Endothelial cell of umbilical vein (primary cell): ENCODE measurements at regions not wholly inside any gene's neighbourhood (a gene's known extent, or its start where the extent isn't known, plus 50 kb on each side); places are given as distances from the start of the nearest gene placed in this dataset.

Experiments used
- BruUV-seq: library from RNA; stranded (reverse); fragments of 400-500 nt; replicated peaks from 2 replicates; lab custom pipeline; 2021; lab: Mats Ljungman, UMichigan
- CTCF ChIA-PET: fragments of 300-600, 350-600 bp; sonication (Branson Sonifier 250); formaldehyde crosslinking; loops from one replicate; lab custom pipeline; 2021; ENCODE audit warnings: antibody characterized with exemption, inconsistent platforms; lab: Charles Lee
- POLR2A ChIA-PET: fragments of 300-600, 350-600 bp; sonication (Branson Sonifier 250); formaldehyde crosslinking; loops from one replicate; lab custom pipeline; 2021; ENCODE audit warnings: antibody characterized with exemption, inconsistent platforms; lab: Charles Lee
- DNase-seq: peaks from one replicate; pipeline ENCODE4 v3.0.0-alpha.2; 2011; ENCODE audit warnings: low read depth, low spot score
- FAIRE-seq: peaks from 2 replicates; lab custom pipeline; 2011; peaks lifted over from hg19 to GRCh38; lab: Jason Lieb, UNC
- H2AFZ ChIP-seq: 2 replicates; pipeline ENCODE4 v1.6.0; 2012; ENCODE audit warnings: low read depth, low read length, control low read depth, inconsistent platforms
- H3K27ac ChIP-seq: 2 replicates; pipeline ENCODE4 v1.5.1; 2011; ENCODE audit warnings: low read depth, mild to moderate bottlenecking, control low read depth, low read length, moderate library complexity; ENCODE audit not compliant: insufficient read depth
- H3K27me3 ChIP-seq, 2 experiments: 2 replicates each; pipeline versions ENCODE4 v1.6.0 to v1.6.1; 2011; ENCODE audit warnings: low read length in 2 of 2, mixed read lengths in 1 of 2; ENCODE audit not compliant: control insufficient read depth in 2 of 2, insufficient read depth in 2 of 2
- H3K36me3 ChIP-seq, 2 experiments: 2 replicates in 1 of 2; 3 replicates in 1 of 2; pipeline ENCODE4 v1.5.1; 2011; ENCODE audit warnings: low read length in 2 of 2, mild to moderate bottlenecking in 1 of 2, moderate library complexity in 1 of 2; ENCODE audit not compliant: control insufficient read depth in 2 of 2, insufficient read depth in 2 of 2; ENCODE audit errors: extremely low read depth in 1 of 2
- H3K4me1 ChIP-seq: 3 replicates; pipeline ENCODE4 v1.5.1; 2011; ENCODE audit warnings: mild to moderate bottlenecking, low read length; ENCODE audit not compliant: control insufficient read depth, insufficient read depth; ENCODE audit errors: extremely low read depth
- H3K4me2 ChIP-seq: 2 replicates; pipeline ENCODE4 v1.6.1; 2011; ENCODE audit warnings: low read length, control low read depth, mixed read lengths; ENCODE audit not compliant: insufficient read depth
- H3K4me3 ChIP-seq, 3 experiments: fragments of 200-600 bp in 1 of 3; sonication (generic), shearing (Covaris generic) in 1 of 3; replicated peaks in 1 of 3; 2 replicates each; pipeline ENCODE4 v1.5.1; 2011 to 2016; ENCODE audit warnings: control low read depth in 3 of 3, low read length in 3 of 3, mild to moderate bottlenecking in 2 of 3, inconsistent platforms in 1 of 3, low read depth in 1 of 3, moderate library complexity in 1 of 3; ENCODE audit not compliant: insufficient read depth in 1 of 3
- H3K79me2 ChIP-seq: 2 replicates; pipeline ENCODE4 v1.6.0; 2012; ENCODE audit warnings: low read length, inconsistent platforms; ENCODE audit not compliant: control insufficient read depth, insufficient read depth
- H3K9ac ChIP-seq: replicated peaks from 2 replicates; pipeline ENCODE3; 2011; ENCODE audit warnings: low read length, control low read depth; ENCODE audit not compliant: insufficient read depth; ENCODE audit errors: extremely low read depth
- H3K9me1 ChIP-seq: replicated peaks from 3 replicates; pipeline ENCODE4 v1.6.0; 2011; ENCODE audit warnings: mild to moderate bottlenecking, low read length; ENCODE audit not compliant: control insufficient read depth, insufficient read depth; ENCODE audit errors: extremely low read depth
- H3K9me3 ChIP-seq: replicated peaks from 2 replicates; pipeline ENCODE4 v1.5.1; 2012; ENCODE audit warnings: low read length, inconsistent platforms; ENCODE audit not compliant: control insufficient read depth, insufficient read depth
- H4K20me1 ChIP-seq: replicated peaks from 2 replicates; pipeline ENCODE3; 2011; ENCODE audit warnings: mild to moderate bottlenecking, low read length; ENCODE audit not compliant: control insufficient read depth, insufficient read depth; ENCODE audit errors: extremely low read depth
- EZH2 ChIP-seq: IDR thresholded peaks from 2 replicates; pipeline ENCODE4 v1.6.1; 2012; ENCODE audit warnings: borderline replicate concordance, low read depth, mild to moderate bottlenecking, moderate library complexity, low read length, inconsistent platforms; ENCODE audit not compliant: severe bottlenecking
- FOS ChIP-seq: IDR thresholded peaks from 2 replicates; pipeline ENCODE4 v1.6.1; 2011; ENCODE audit warnings: mild to moderate bottlenecking, low read length, moderate library complexity, borderline replicate concordance; ENCODE audit not compliant: insufficient read depth
- GATA2 ChIP-seq: IDR thresholded peaks from 2 replicates; pipeline ENCODE4 v1.7.0; 2011; ENCODE audit warnings: low read depth, mild to moderate bottlenecking, moderate library complexity, mixed read lengths, low read length; ENCODE audit not compliant: insufficient read length, insufficient read depth
- JUN ChIP-seq: IDR thresholded peaks from 2 replicates; pipeline ENCODE4 v1.6.1; 2011; ENCODE audit warnings: borderline replicate concordance, low read depth; ENCODE audit not compliant: insufficient read length, insufficient read depth
- POLR2AphosphoS5 ChIP-seq: IDR thresholded peaks from 2 replicates; pipeline ENCODE4 v1.6.1; 2012; ENCODE audit warnings: low read depth, mild to moderate bottlenecking, control low read depth, low read length, moderate library complexity; ENCODE audit not compliant: insufficient read depth
- dilution Hi-C: fragments of 300-500 bp; cut with MboI; formaldehyde crosslinking; loops from one replicate; pipeline ENCODE4 v1.15.0; 2019; ENCODE audit warnings: low sequenced_read_pairs; ENCODE audit not compliant: extremely low pct_ligation_motif_present
- intact Hi-C: fragments of 100-400 bp; cut with micrococcal nuclease; formaldehyde crosslinking; loops from one replicate; pipeline ENCODE4 v1.10.0; 2022
- TF ChIP-seq, protein P1 (sequence below), 2 donors: IDR thresholded peaks; 1 replicate in 1 of 2; 2 replicates in 1 of 2; pipeline ENCODE4 v1.5.1; 2011; ENCODE audit warnings: low read length in 2 of 2, mild to moderate bottlenecking in 2 of 2, moderate library complexity in 2 of 2, control low read depth in 1 of 2, inconsistent platforms in 1 of 2, low read depth in 1 of 2; ENCODE audit not compliant: insufficient read depth in 1 of 2; ENCODE audit errors: extremely low read depth in 1 of 2

DNA sequence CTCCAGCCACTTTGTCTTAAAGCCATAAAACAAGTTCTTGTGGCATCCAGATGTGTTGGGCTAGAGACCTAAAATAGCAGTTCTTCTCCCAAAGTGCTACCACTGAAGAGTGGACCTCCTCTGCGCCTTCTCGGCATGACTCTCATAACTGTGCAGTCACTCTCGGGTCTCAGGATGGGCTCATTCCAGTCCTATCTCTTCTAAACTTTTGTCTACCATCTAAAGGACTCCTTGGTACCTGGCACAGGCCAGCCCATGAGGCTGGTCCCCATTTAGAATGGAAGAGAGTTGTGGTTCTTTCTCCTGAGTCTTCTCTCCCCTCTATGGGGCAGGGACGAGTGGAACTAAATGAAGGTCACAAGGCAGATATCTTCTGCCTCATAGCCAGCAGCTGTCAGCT lies 272.0 kb upstream of the TMTC4 start:
- H3K9me3 ChIP-seq: no peaks in the 10 kb centered on the region
- no peak overlapping the region for H3K4me2 ChIP-seq
- no peaks in the 10 kb centered on the region for H3K36me3 ChIP-seq
- FAIRE-seq (no peak), DNase-seq (no peak)
- intact Hi-C loops: no loop called here
- H3K9me1 ChIP-seq: no peaks in the 10 kb centered on the region
- no peaks in the 10 kb centered on the region for H3K4me1 ChIP-seq
- BruUV-seq: no TSS peak
- H2AFZ ChIP-seq: no peak overlapping the region
- H4K20me1 ChIP-seq: no peaks in the 10 kb centered on the region
- ChIA-PET CTCF (no interaction called here), POLR2A (no interaction called here)
- H3K9ac ChIP-seq: no peak overlapping the region
- H3K27ac ChIP-seq: no peak overlapping the region
- TF ChIP-seq POLR2AphosphoS5 (no peak), EZH2 (no peak), GATA2 (no peak), JUN (no peak), FOS (no peak)
- TF ChIP-seq, protein P1, sequence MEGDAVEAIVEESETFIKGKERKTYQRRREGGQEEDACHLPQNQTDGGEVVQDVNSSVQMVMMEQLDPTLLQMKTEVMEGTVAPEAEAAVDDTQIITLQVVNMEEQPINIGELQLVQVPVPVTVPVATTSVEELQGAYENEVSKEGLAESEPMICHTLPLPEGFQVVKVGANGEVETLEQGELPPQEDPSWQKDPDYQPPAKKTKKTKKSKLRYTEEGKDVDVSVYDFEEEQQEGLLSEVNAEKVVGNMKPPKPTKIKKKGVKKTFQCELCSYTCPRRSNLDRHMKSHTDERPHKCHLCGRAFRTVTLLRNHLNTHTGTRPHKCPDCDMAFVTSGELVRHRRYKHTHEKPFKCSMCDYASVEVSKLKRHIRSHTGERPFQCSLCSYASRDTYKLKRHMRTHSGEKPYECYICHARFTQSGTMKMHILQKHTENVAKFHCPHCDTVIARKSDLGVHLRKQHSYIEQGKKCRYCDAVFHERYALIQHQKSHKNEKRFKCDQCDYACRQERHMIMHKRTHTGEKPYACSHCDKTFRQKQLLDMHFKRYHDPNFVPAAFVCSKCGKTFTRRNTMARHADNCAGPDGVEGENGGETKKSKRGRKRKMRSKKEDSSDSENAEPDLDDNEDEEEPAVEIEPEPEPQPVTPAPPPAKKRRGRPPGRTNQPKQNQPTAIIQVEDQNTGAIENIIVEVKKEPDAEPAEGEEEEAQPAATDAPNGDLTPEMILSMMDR (IDR thresholded peaks at IDR 0.05; ENCODE audit: extremely low read depth in 1 of 2, insufficient read depth in 1 of 2, low read depth in 1 of 2, low read length in 2 of 2): no peak
- no peak overlapping the region for H3K4me3 ChIP-seq
- no peaks in the 10 kb centered on the region for H3K27me3 ChIP-seq
- dilution Hi-C loops: no loop called here
- no peaks in the 10 kb centered on the region for H3K79me2 ChIP-seq
